H9 (cell line): ENCODE measurements at regions not wholly inside any gene's neighbourhood (a gene's known extent, or its start where the extent isn't known, plus 50 kb on each side); places are given as distances from the start of the nearest gene placed in this dataset.

Source experiments
- DNase-seq: peaks from one replicate; pipeline ENCODE4 v3.0.0-alpha.2; 2017
- H2AFZ ChIP-seq: one replicate; pipeline ENCODE4 v1.6.1; 2013; ENCODE audit warnings: mild to moderate bottlenecking, low read length, control low read depth, moderate library complexity
- H2AK5ac ChIP-seq: 2 replicates; pipeline ENCODE4 v1.6.1; 2013; ENCODE audit warnings: low read length, control low read depth, mixed read lengths; ENCODE audit not compliant: insufficient read length
- H2BK120ac ChIP-seq: one replicate; pipeline ENCODE4 v1.6.1; 2013; ENCODE audit warnings: low read depth, mild to moderate bottlenecking, low read length, control low read depth, inconsistent platforms; ENCODE audit not compliant: poor library complexity, severe bottlenecking
- H2BK12ac ChIP-seq: 2 replicates; pipeline ENCODE4 v1.6.1; 2013; ENCODE audit warnings: low read length, control low read depth, mixed read lengths, low read depth; ENCODE audit not compliant: insufficient read length
- H2BK15ac ChIP-seq: 2 replicates; pipeline ENCODE4 v1.6.1; 2013; ENCODE audit warnings: low read depth, low read length, control low read depth
- H2BK20ac ChIP-seq: one replicate; pipeline ENCODE4 v1.6.1; 2013; ENCODE audit warnings: low read depth, mild to moderate bottlenecking, low read length, control low read depth, inconsistent platforms; ENCODE audit not compliant: poor library complexity, severe bottlenecking
- H2BK5ac ChIP-seq: 2 replicates; pipeline ENCODE4 v1.6.1; 2013; ENCODE audit warnings: low read length, control low read depth, mixed read lengths; ENCODE audit not compliant: insufficient read length
- H3K14ac ChIP-seq: 2 replicates; pipeline ENCODE4 v1.6.1; 2013; ENCODE audit warnings: low read length, control low read depth; ENCODE audit not compliant: insufficient read depth
- H3K18ac ChIP-seq: 2 replicates; pipeline ENCODE4 v1.6.1; 2013; ENCODE audit warnings: low read depth, mild to moderate bottlenecking, mixed read lengths, low read length, control low read depth; ENCODE audit not compliant: insufficient read length
- H3K23ac ChIP-seq: 2 replicates; pipeline ENCODE4 v1.6.1; 2013; ENCODE audit warnings: low read length, control low read depth, mixed read lengths, low read depth; ENCODE audit not compliant: insufficient read length
- H3K23me2 ChIP-seq: 2 replicates; pipeline ENCODE4 v1.6.1; 2013; ENCODE audit warnings: low read depth, mild to moderate bottlenecking, mixed read lengths, low read length, control low read depth; ENCODE audit not compliant: insufficient read length, poor library complexity, severe bottlenecking
- H3K27ac ChIP-seq: 2 replicates; pipeline ENCODE4 v1.5.1; 2013; ENCODE audit warnings: low read length, control low read depth, mixed read lengths, low read depth; ENCODE audit not compliant: insufficient read length
- H3K27me3 ChIP-seq: 2 replicates; pipeline ENCODE4 v1.6.1; 2013; ENCODE audit warnings: low read length, control low read depth, inconsistent platforms; ENCODE audit not compliant: insufficient read depth
- H3K4ac ChIP-seq: 2 replicates; pipeline ENCODE4 v1.6.1; 2013; ENCODE audit warnings: low read depth, mild to moderate bottlenecking, control low read depth, inconsistent platforms, low read length, moderate library complexity
- H3K4me1 ChIP-seq: 2 replicates; pipeline ENCODE4 v1.6.1; 2013; ENCODE audit warnings: low read length, control low read depth, inconsistent platforms; ENCODE audit not compliant: insufficient read depth
- H3K4me2 ChIP-seq: 2 replicates; pipeline ENCODE4 v1.6.1; 2013; ENCODE audit warnings: low read length, control low read depth, mixed read lengths; ENCODE audit not compliant: insufficient read length, insufficient read depth
- H3K56ac ChIP-seq: 2 replicates; pipeline ENCODE4 v1.6.1; 2013; ENCODE audit warnings: low read depth, mild to moderate bottlenecking, mixed read lengths, low read length, control low read depth; ENCODE audit not compliant: insufficient read length
- H3K79me1 ChIP-seq: 2 replicates; pipeline ENCODE4 v1.6.1; 2013; ENCODE audit warnings: low read depth, mild to moderate bottlenecking, moderate library complexity, low read length, control low read depth, inconsistent platforms; ENCODE audit not compliant: insufficient read depth, poor library complexity, severe bottlenecking
- H3K79me2 ChIP-seq: 2 replicates; pipeline ENCODE4 v1.6.1; 2013; ENCODE audit warnings: low read length, control low read depth, inconsistent platforms; ENCODE audit not compliant: insufficient read depth
- H3K9ac ChIP-seq: 2 replicates; pipeline ENCODE4 v1.6.1; 2013; ENCODE audit warnings: low read length, control low read depth, mixed read lengths; ENCODE audit not compliant: insufficient read length; ENCODE audit errors: extremely low read depth
- H3K9me3 ChIP-seq: one replicate; pipeline ENCODE4 v1.6.1; 2013; ENCODE audit warnings: low read depth, low read length, inconsistent platforms; ENCODE audit not compliant: control insufficient read depth
- H3T11ph ChIP-seq: one replicate; pipeline ENCODE4 v1.6.1; 2013; ENCODE audit warnings: mild to moderate bottlenecking, low read length, control low read depth, inconsistent platforms
- H4K20me1 ChIP-seq: one replicate; pipeline ENCODE4 v1.6.1; 2013; ENCODE audit not compliant: control insufficient read depth, insufficient read length, insufficient read depth
- H4K5ac ChIP-seq: 2 replicates; pipeline ENCODE4 v1.6.1; 2013; ENCODE audit warnings: low read depth, mild to moderate bottlenecking, mixed read lengths, low read length, control low read depth; ENCODE audit not compliant: insufficient read length
- H4K8ac ChIP-seq: replicated peaks from 2 replicates; pipeline ENCODE4 v1.6.1; 2013; ENCODE audit warnings: low read length, control low read depth, mixed read lengths, low read depth; ENCODE audit not compliant: insufficient read length
- H4K91ac ChIP-seq: 2 replicates; pipeline ENCODE4 v1.6.1; 2013; ENCODE audit warnings: low read depth, mild to moderate bottlenecking, moderate library complexity, mixed read lengths, low read length, control low read depth; ENCODE audit not compliant: insufficient read length
- H3K27ac Mint-ChIP-seq, 3 experiments: 2 replicates in 2 of 3; 3 replicates in 1 of 3; pipeline ENCODE4 v1.8.0; 2020 to 2021; ENCODE audit warnings: mixed read lengths in 3 of 3, mild to moderate bottlenecking in 1 of 3, moderate library complexity in 1 of 3
- H3K27me3 Mint-ChIP-seq: 2 replicates; pipeline ENCODE4 v1.8.0; 2021; ENCODE audit warnings: low read depth, mild to moderate bottlenecking, moderate library complexity, mixed read lengths
- H3K36me3 Mint-ChIP-seq, 3 experiments: 2 replicates in 2 of 3; 3 replicates in 1 of 3; pipeline ENCODE4 v1.8.0; 2020 to 2021; ENCODE audit warnings: low read depth in 3 of 3, mixed read lengths in 3 of 3; ENCODE audit not compliant: insufficient read depth in 1 of 3
- H3K4me1 Mint-ChIP-seq, 2 experiments: 2 replicates each; pipeline ENCODE4 v1.8.0; 2020; ENCODE audit warnings: mixed read lengths in 2 of 2
- H3K4me3 Mint-ChIP-seq, 2 experiments: 2 replicates in 1 of 2; 3 replicates in 1 of 2; pipeline ENCODE4 v1.8.0; 2020 to 2021; ENCODE audit warnings: mild to moderate bottlenecking in 2 of 2, mixed read lengths in 2 of 2, moderate library complexity in 1 of 2
- H3K9me3 Mint-ChIP-seq, 2 experiments: 2 replicates in 1 of 2; 3 replicates in 1 of 2; pipeline ENCODE4 v1.8.0; 2020; ENCODE audit warnings: mild to moderate bottlenecking in 2 of 2, mixed read lengths in 2 of 2, moderate library complexity in 1 of 2
- CTCF ChIP-seq: fragments of 200-600 bp; sonication (generic); conservative IDR thresholded peaks from 3 replicates; pipeline ENCODE4 v1.8.0; 2021; ENCODE audit warnings: antibody characterized with exemption, mild to moderate bottlenecking
- WGBS: extraction: QIAGEN DNeasy Blood & Tissue Kit; methylation state at CpG from one replicate; pipeline ENCODE4 v1.1.7; 2013; ENCODE audit warnings: missing lambda C conversion rate, low lambda C conversion rate, mixed read lengths; ENCODE audit not compliant: insufficient read length; ENCODE audit errors: extremely low coverage; 5-methylcytosine and 5-hydroxymethylcytosine counted together

- Mint-ChIP-seq H3K4me1 (peaks cover 0 to 9% of the 10 kb centered on the region in 2 experiments; a peak in 2 of 4 replicates), H3K36me3 (no peaks in the 10 kb centered on the region)
These were observed 266.6 kb upstream of the EEF2KMT start for GRCh38 chr16:5364186-5364585.

More at GRCh38 chr16:5364186-5364585, 266.6 kb upstream of the EEF2KMT start:
- Histone ChIP-seq H3T11ph (no peak overlapping the region), H3K23me2 (no peaks in the 10 kb centered on the region), H3K27ac (no peak overlapping the region), H2BK120ac (no peak overlapping the region), H3K27me3 (no peaks in the 10 kb centered on the region), H2BK12ac (no peak overlapping the region), H4K5ac (no peak overlapping the region), H3K79me1 (no peaks in the 10 kb centered on the region), H3K18ac (no peak overlapping the region), H3K23ac (no peak overlapping the region), H3K56ac (no peak overlapping the region), H3K9me3 (no peaks in the 10 kb centered on the region), H3K9ac (no peak overlapping the region), H2AFZ (no peak overlapping the region), H2BK20ac (no peak overlapping the region), H3K4ac (no peak overlapping the region), H4K8ac (no peak overlapping the region), H3K4me1 (no peaks in the 10 kb centered on the region), H2AK5ac (no peak overlapping the region), H2BK5ac (no peak overlapping the region), H3K4me2 (no peak overlapping the region), H4K91ac (no peak overlapping the region), H3K14ac (no peak overlapping the region), H3K79me2 (no peaks in the 10 kb centered on the region), H4K20me1 (no peaks in the 10 kb centered on the region), H2BK15ac (no peak overlapping the region)
- no peak for TF ChIP-seq CTCF
- no peak overlapping the region; a peak in 1 of 7 replicates for H3K27ac Mint-ChIP-seq
- DNase-seq: no peak
- WGBS: no CpG with 5 or more reads among the region's 5 CpGs
- no peak overlapping the region for H3K4me3 Mint-ChIP-seq
- no peaks in the 10 kb centered on the region for H3K27me3 Mint-ChIP-seq
- no peaks in the 10 kb centered on the region for H3K9me3 Mint-ChIP-seq
